HG03521 (cell line): ENCODE measurements at regions not wholly inside any gene's neighbourhood (a gene's known extent, or its start where the extent isn't known, plus 50 kb on each side); places are given as distances from the start of the nearest gene placed in this dataset.

Source experiments
- ATAC-seq: cut with Tn5 transposase; IDR thresholded peaks from one replicate; pipeline ENCODE4 v1.9.1; 2021; ENCODE audit warnings: mild to moderate bottlenecking, moderate library complexity; ENCODE audit not compliant: unreplicated experiment

DNA sequence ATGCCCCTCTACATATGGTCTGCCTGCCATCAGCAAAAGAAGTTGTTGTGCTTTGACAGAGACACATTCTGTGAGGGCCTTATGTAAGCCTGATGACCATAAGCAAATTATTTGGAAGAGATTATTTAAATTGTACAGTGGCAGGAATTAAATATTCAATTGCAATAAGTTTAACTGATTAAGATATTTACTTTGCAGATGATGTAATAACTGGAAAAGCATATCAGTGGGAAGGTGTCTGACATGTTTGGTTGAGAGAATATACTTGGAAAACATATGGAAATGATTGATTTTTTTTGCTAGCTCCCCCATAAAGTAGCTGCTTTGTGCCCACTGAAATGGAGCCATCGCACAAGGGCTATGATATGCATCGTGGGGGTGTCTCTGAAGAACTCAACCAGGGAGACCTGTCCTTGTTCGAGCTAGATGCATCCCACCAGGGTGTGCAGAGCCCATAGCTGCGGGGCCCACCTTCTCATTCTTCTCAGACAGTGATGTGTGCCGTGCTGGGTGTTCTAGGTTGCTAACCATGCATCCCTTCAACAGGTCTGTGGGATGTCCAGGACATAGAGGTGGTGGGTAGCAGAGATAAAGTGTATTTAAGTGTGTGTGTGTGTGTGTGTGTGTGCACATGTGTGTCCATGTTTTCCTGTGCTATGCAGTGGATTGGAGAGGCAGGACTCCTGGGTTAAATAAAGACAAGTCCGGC, 90.4 kb upstream of the PARD3B start:
- ATAC-seq = no peak

DNA sequence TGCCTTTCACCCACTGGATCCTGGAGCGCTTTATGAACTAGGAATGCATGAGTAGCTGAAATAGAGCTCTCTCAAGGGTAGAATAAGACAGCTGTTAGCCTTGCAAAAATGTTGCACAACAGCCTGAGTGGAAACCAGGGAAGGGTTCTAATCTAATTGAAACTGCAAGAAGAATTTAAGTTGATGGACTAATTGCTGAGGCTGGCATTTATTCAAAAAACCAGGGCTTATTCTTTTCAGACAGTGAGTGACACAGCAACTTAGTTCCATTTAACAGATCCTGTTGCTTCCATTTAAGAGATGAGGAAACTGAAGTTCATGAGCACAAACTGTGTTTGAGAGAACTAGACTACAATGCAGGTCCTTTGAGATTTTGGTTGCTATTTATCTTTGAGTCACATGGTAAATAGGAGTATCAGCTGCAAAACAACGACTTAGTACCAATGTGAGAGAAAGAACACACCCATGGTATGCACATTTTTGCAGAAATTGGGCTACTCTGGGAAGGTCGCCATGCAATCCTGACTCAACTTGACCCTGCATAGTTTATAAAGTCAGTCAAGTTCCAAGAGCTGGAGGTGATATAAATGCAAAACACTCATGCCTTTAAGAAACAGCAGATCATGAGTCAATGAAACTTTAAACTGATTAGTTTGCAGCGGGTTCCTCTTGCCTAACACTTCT, 76.4 kb upstream of the PARD3B start:
- no peak for ATAC-seq

DNA sequence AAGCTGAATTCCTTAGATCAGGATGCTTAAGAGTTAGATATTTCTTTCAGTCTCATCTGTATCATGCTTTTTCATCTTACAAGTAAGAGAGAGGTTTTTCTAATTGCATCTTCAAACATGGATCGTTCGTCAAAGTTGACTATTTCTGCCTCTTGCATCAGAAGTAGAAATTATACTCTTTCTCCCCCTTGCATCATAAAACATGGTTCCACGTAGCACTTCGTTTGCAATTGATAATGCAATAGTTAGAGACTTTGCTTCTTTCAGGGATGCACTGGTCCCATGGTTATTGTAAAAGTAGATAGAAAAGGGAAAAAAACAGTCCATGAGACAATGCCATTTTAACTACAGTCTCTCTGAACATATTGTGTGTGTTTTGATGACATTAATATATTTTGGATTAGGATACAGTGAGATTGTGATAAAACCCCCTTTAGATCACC, 75.1 kb upstream of the PARD3B start:
- ATAC-seq = no peak

DNA sequence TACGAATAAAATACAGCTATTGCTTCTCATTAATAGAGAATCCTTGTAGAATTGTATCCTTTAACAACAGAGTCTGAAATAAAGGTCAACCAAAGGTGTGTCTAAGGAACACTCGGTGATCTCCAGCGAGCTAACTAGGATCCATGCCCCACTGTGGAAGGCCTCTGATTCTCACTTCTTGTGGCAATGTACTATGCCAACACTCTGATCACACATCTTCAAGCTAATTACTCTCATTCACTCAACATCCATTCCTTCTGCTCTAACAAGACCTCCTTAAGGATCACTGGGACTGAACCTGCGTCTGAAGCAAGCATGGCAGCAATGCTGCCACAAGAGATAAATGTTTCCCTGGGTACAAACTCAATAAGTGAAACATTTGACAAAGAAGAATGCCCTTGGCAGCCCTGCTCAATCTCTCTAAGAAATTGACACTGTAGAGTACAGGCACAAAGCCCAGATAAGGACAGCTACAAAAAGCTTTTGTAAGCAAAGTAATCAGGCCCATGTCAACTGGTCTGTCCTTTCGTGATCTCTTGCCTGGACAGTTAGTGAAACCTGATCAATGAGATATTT, 74.6 kb upstream of the PARD3B start:
- ATAC-seq = no peak

DNA sequence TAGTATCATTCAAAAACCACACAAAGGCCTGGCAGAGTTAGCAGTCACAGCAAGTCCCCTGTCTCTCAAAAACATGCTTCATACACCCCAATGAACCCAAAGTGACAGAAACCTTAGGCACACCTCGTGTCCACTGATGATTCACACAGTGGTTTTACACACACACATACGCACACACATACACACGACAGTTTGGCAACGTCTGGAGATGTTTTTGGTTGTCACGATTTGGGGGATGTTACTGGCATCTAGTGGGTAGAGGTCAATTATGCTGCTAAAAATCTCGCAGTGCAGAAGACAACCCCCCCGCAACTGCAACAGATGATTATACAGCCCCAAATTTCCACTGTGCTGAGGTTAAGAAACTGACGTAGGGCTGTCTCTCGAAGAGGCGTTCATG, 72.9 kb upstream of the PARD3B start:
- ATAC-seq = no peak

DNA sequence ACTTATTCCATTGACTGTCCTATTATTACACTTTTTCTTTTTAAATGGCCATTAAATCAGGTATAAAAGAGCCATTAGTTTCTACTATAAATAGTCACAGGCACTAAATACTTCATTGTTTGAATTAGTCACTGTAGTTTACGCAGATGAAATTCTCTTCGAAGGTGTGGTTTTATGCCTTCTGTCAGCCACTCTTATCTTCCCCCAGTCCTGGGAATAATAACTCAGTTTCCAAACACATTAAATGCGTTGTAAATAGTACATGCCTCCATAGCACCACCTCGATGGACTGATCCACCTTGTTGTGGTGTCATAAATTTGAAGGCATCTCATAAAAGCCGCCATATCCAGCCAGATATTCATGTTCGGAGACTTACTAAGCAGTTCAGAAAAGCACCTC, 72.1 kb upstream of the PARD3B start:
- ATAC-seq = no peak

DNA sequence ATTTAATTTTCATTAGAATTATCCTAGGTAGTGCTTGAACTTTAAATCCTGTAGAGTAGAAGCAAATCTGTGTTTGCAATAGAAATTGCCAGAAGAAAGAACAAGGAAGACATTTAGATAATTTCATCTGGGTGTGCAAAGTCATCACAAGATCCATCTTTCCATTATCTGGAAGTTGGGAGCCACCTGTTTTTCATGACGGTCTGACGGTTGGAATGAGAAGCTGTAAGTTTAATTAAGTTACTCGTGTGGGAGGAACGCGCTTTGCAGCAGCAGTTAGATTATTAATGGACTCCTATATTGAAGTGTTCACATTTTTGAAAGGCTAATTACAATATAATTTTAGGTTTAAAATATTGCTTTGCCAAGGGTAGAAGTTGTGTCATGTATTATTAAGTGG, 69.9 kb upstream of the PARD3B start:
- no peak for ATAC-seq

DNA sequence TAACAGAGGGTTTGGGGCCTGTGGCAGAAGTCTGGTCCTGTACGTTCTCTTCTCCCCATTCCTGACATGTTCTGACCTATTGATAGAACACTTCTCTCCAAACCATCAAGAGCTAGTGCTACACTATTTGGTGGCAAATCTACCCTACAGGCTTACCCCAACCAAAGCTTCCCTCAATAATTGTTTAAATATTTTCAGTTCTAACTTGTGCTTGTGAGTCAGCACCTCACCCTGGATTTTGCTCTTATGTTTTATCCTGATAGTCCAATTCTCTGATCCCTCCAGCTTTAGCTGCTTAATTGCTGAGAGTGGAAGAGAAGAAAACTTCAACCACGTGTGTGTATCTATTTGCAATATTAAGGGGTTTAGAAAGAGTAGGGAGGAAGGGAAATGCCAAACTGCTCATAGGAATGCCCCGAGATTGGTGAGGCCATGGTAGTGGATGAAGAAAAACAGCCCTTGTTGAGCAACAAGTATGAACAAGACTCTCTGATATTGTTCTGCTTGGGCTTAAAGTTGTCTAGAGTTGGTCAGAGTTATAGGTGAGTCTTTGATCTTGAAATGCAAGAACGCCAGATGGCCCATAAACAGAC, 67.8 kb upstream of the PARD3B start:
- no peak for ATAC-seq

DNA sequence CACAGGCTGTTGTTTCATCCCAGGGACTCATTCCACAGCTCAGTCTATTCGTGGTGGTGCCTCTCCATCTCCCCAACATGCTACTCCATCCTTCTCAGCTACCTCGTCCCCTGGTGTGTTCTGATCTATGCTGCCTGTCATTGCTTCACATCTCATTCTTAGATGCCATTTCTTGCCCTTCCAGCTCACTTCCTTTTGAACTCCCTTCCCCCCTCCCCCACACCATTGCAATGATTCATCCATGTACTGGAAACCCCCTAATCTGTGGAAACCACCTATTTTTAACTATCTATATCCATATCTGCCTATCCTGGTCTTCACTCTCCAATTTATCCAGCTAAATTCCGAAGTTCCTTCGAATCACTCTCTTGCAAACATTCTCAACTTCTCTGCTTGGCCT, 65.7 kb upstream of the PARD3B start:
- ATAC-seq = no peak

DNA sequence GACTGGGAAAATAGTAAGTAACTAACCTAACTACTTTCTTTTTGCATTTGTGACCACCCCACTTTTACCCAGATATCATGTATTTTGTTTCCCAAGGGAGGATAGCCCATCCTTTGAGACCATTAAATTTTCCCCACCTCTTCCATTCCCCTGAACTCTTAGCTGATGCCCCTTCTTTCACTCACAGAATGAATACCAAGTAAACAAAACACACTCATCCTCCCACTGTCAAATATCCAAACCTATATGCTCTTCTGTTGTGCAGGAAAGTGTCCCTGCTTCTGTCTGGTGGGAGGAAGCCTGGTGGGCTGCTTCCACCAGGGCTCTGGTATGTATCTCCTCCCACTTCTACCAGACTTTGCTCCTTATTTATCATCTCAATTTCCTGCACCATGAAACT, 64.6 kb upstream of the PARD3B start:
- ATAC-seq = no peak

DNA sequence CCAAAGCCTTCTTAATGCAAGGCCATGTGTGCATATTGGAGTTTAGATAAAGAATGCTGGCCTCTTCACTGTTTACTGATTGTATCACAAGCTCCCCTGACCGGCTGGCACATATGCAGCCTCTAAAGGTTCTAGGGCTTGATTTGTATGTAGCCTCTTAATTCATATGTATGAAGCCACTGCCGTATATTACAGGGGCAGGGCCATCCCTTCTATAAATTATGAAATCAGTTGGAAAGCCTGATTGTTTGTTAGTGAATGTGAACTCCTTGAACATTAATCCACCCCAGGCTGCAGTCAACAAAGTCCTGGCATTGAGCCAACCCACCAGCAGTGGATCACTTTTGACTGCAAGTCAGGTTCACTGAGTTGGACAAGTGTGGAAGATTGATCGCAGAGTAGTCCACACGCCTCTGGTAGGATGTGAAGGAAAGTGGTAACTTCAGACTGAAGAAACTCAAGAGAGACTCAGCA, 61.6 kb upstream of the PARD3B start:
- ATAC-seq = no peak

DNA sequence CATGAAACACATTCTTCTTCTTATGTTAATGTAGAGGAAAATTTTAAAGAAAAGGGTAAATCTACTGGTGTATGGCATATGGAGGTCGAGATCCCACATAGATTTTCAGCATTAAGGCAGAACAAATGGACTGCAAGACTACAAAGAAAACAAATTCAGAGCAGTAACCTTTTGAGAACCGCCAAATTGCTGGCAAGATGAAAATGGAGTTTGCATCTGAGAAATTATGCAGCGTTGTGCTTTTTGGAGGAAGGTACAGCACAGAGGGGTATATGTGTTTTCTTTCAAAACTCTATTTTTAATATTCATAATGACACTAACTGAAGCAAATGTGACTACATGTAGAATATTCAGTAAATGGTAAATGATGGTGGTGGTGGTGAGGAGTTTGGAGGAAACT, 59.0 kb upstream of the PARD3B start:
- no peak for ATAC-seq

DNA sequence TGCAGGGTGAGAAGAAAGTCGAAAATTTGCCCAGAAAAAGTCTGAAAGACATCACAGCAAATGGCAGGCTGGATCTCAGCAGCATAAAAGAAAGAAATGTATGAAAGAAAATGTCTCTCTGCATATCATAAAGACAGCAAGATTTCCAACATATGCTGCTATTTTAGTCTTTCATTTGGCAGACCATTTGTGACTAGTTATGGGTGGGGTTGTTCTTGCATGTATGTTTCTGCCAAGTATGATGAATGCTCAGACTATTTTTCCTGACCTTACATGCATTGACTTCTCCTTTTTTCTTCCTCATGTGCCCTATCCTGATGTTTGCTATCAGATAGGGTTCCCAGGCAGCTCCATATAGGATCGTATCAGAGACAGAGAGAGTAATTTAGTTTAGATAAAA, 58.5 kb upstream of the PARD3B start:
- ATAC-seq = no peak

DNA sequence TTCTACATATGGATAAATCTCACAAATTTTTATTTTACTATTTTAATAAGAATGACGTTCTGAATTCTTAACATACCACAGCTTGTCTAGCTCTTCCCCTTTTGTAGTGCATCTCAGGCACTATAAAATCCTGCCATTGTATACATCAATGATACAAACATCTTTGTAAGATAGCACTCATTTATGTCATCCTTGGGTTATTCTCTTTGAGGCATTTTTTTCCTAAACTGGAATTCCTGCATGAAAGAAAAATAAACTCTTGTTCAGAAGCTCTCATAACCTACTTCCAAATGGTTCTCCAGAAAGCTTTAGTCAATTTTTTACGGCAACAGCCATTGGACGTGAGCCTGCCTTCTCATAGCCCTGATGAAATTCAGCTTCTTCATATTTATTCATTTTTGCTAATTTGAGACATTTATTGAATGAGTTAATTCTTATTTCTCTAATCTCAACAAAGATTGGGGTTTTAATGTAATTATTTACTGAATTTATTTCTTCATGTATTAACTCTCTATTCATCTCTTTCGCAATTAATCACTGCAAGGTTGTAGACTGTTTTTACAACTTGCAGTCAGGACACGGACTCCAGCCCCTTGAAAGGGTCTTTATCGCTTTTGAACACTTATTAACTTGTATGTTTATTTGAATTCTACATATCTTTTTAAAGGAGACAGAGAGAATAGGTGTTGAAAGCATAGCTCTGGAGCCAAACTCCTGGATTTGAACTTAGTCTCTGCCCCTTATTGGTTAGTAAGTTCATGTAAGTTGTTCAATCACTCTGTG, 57.6 kb upstream of the PARD3B start:
- no peak for ATAC-seq

DNA sequence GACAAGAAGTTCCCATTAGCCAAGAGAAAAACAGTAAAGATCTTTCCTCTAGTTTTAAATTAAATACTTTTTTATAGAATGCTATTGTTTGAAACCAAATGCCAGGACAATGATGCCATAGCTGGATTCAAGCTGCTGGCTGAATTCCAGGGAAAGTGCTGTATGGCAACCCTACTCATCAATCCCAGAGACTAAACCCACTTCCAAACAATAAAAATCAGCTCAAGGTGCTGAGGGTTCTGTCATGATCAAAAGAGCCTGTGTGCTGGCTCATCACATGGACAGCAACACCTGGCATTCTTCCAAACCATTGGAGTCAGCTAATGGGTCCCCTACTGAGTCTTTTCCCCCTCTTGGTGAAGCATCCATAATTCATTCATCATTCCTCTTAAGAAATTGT, 53.7 kb upstream of the PARD3B start:
- ATAC-seq = no peak

DNA sequence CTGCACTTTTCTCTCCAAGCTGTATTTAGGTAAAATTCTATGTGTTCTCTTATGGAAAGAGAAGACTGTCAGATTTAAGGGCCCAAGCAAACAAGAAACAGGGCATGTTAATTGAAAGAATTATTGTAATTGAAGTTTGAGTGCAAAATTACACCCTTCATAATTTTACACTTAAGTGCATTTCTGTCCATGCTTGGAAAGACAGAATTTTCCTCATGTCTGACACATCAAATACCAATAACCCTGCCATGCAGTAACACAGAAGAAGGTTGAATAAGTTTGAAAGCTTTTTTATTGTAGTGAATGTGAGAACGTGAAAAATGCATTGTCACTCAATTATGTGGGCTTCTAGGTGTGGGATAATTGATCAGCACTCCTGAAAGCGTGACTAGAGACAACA, 52.9 kb upstream of the PARD3B start:
- ATAC-seq = no peak

DNA sequence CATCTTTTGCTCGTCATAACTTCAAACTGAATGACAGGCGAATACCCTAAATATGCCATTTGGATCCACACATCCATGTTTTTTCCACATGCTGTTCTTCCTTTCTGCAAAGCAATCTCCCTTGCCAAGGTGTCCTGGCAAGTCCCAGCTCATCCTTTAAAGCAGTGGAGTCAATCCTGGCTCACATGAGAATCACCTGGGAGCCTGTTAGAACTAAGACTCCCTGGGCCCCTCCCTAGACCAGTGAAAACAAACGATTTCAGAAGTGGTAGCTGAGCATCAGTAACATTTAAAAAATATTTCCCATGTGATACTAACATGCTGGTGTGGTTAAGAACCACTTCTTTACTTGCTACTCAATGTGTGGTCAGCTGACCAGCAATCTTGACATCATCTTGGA, 50.6 kb upstream of the PARD3B start:
- ATAC-seq = no peak

DNA sequence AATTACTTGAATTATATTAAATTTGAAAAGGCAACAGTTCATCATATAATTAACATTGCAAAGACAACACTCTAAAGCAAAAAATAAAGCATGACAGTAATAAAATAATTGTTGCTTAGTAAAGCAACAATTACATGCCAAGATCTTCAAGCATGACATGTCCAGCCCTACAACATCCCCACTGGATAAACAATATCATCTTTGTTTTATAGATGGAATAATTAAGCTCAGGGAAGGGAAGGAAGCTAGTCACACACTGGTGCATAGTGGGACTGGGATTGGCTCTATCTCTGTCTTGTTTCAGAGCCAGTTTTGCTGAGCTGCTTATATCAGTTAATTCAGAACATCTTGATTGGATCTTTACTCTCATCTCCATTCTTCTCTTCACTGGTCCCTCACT, 49.9 kb upstream of the PARD3B start:
- no peak for ATAC-seq
